Liver (tissue), 3 donors: ENCODE measurements at regions not wholly inside any gene's neighbourhood (a gene's known extent, or its start where the extent isn't known, plus 50 kb on each side); places are given as distances from the start of the nearest gene placed in this dataset.

Source experiments
- EGR1 ChIP-seq, 2 donors: IDR thresholded peaks; 2 replicates each; pipeline ENCODE4 v1.6.1; 2016 to 2018; ENCODE audit warnings: antibody characterized with exemption in 2 of 2, low read depth in 2 of 2
- FOXA1 ChIP-seq: IDR thresholded peaks from 2 replicates; pipeline ENCODE4 v1.6.1; 2016; ENCODE audit warnings: antibody characterized with exemption
- GABPA ChIP-seq, 2 donors: IDR thresholded peaks in 1 of 2; conservative IDR thresholded peaks in 1 of 2; 2 replicates each; pipeline ENCODE4 v1.6.1; 2016; ENCODE audit warnings: antibody characterized with exemption in 2 of 2, mild to moderate bottlenecking in 1 of 2, moderate library complexity in 1 of 2
- JUND ChIP-seq, 2 donors: IDR thresholded peaks; 2 replicates each; pipeline ENCODE4 v1.6.1; 2016; ENCODE audit warnings: antibody characterized with exemption in 2 of 2
- RAD21 ChIP-seq, 2 donors: IDR thresholded peaks; 2 replicates each; pipeline ENCODE4 v1.6.1; 2016; ENCODE audit warnings: antibody characterized with exemption in 2 of 2, mild to moderate bottlenecking in 2 of 2
- RXRA ChIP-seq, 2 donors: IDR thresholded peaks; 2 replicates each; pipeline ENCODE4 v1.6.1; 2017 to 2018; ENCODE audit warnings: antibody characterized with exemption in 2 of 2, mild to moderate bottlenecking in 1 of 2
- SP1 ChIP-seq: IDR thresholded peaks from 2 replicates; pipeline ENCODE4 v1.6.1; 2018; ENCODE audit warnings: antibody characterized with exemption, mild to moderate bottlenecking
- TAF1 ChIP-seq: conservative IDR thresholded peaks from 2 replicates; pipeline ENCODE4 v1.6.1; 2016; ENCODE audit warnings: antibody characterized with exemption, mild to moderate bottlenecking
- YY1 ChIP-seq: IDR thresholded peaks from 2 replicates; pipeline ENCODE4 v1.6.1; 2016; ENCODE audit warnings: antibody characterized with exemption, mild to moderate bottlenecking
- TF ChIP-seq, protein P1 (sequence below): fragments of 150-350 bp; IDR thresholded peaks from 2 replicates; pipeline ENCODE4 v1.5.1; 2017; ENCODE audit warnings: improper control_type of control experiment, low read depth, low read length; ENCODE audit not compliant: missing input control
- TF ChIP-seq, protein P2 (sequence below): IDR thresholded peaks from 2 replicates; pipeline ENCODE4 v1.6.1; 2016; ENCODE audit warnings: antibody characterized with exemption, mild to moderate bottlenecking
- TF ChIP-seq, protein P3 (sequence below): IDR thresholded peaks from 2 replicates; pipeline ENCODE4 v1.6.1; 2016; ENCODE audit warnings: antibody characterized with exemption
- TF ChIP-seq, protein P4 (sequence below): IDR thresholded peaks from 2 replicates; pipeline ENCODE4 v1.6.1; 2016; ENCODE audit warnings: antibody characterized with exemption
- donor health status: healthy.
- donor health status: healthy.

DNA sequence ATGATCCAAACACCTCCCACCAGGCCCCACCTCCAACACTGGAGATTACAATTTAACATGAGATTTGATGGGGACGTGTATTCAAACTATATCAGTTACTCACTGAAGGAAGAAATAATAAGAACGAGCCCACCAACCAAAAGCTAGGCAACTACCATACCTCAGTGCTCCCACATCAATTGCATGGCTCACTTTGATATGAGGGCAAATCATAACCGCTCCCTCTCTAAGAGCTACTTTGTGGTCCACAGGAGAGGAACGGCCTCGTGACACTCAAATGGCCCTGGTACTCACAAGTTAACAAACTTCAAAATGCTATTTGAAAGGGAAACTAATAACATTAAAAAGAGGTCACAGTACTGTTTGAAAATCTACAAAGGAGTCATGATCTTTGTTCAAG is 170.7 kb upstream of the SLC7A11 start:
- TF ChIP-seq, protein P1, sequence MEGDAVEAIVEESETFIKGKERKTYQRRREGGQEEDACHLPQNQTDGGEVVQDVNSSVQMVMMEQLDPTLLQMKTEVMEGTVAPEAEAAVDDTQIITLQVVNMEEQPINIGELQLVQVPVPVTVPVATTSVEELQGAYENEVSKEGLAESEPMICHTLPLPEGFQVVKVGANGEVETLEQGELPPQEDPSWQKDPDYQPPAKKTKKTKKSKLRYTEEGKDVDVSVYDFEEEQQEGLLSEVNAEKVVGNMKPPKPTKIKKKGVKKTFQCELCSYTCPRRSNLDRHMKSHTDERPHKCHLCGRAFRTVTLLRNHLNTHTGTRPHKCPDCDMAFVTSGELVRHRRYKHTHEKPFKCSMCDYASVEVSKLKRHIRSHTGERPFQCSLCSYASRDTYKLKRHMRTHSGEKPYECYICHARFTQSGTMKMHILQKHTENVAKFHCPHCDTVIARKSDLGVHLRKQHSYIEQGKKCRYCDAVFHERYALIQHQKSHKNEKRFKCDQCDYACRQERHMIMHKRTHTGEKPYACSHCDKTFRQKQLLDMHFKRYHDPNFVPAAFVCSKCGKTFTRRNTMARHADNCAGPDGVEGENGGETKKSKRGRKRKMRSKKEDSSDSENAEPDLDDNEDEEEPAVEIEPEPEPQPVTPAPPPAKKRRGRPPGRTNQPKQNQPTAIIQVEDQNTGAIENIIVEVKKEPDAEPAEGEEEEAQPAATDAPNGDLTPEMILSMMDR = no peak
- TF ChIP-seq TAF1 (no peak), JUND (IDR thresholded peaks at IDR 0.05) (no peak), FOXA1 (no peak), RAD21 (IDR thresholded peaks at IDR 0.05) (no peak), EGR1 (IDR thresholded peaks at IDR 0.05; ENCODE audit: low read depth in 2 of 2) (no peak), YY1 (no peak), GABPA (IDR thresholded peaks at IDR 0.05 in 1 of 2, conservative IDR thresholded peaks at IDR 0.05 in 1 of 2) (no peak), SP1 (no peak), RXRA (IDR thresholded peaks at IDR 0.05) (no peak)
- TF ChIP-seq, protein P2, sequence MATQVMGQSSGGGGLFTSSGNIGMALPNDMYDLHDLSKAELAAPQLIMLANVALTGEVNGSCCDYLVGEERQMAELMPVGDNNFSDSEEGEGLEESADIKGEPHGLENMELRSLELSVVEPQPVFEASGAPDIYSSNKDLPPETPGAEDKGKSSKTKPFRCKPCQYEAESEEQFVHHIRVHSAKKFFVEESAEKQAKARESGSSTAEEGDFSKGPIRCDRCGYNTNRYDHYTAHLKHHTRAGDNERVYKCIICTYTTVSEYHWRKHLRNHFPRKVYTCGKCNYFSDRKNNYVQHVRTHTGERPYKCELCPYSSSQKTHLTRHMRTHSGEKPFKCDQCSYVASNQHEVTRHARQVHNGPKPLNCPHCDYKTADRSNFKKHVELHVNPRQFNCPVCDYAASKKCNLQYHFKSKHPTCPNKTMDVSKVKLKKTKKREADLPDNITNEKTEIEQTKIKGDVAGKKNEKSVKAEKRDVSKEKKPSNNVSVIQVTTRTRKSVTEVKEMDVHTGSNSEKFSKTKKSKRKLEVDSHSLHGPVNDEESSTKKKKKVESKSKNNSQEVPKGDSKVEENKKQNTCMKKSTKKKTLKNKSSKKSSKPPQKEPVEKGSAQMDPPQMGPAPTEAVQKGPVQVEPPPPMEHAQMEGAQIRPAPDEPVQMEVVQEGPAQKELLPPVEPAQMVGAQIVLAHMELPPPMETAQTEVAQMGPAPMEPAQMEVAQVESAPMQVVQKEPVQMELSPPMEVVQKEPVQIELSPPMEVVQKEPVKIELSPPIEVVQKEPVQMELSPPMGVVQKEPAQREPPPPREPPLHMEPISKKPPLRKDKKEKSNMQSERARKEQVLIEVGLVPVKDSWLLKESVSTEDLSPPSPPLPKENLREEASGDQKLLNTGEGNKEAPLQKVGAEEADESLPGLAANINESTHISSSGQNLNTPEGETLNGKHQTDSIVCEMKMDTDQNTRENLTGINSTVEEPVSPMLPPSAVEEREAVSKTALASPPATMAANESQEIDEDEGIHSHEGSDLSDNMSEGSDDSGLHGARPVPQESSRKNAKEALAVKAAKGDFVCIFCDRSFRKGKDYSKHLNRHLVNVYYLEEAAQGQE = no peak
- TF ChIP-seq, protein P3, sequence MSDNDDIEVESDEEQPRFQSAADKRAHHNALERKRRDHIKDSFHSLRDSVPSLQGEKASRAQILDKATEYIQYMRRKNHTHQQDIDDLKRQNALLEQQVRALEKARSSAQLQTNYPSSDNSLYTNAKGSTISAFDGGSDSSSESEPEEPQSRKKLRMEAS = no peak
- TF ChIP-seq, protein P4, sequence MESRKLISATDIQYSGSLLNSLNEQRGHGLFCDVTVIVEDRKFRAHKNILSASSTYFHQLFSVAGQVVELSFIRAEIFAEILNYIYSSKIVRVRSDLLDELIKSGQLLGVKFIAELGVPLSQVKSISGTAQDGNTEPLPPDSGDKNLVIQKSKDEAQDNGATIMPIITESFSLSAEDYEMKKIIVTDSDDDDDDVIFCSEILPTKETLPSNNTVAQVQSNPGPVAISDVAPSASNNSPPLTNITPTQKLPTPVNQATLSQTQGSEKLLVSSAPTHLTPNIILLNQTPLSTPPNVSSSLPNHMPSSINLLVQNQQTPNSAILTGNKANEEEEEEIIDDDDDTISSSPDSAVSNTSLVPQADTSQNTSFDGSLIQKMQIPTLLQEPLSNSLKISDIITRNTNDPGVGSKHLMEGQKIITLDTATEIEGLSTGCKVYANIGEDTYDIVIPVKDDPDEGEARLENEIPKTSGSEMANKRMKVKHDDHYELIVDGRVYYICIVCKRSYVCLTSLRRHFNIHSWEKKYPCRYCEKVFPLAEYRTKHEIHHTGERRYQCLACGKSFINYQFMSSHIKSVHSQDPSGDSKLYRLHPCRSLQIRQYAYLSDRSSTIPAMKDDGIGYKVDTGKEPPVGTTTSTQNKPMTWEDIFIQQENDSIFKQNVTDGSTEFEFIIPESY = no peak
